ENCODE measurements at regions not wholly inside any gene's neighbourhood (a gene's known extent, or its start where the extent isn't known, plus 50 kb on each side); places are given as distances from the start of the nearest gene placed in this dataset.

DNA sequence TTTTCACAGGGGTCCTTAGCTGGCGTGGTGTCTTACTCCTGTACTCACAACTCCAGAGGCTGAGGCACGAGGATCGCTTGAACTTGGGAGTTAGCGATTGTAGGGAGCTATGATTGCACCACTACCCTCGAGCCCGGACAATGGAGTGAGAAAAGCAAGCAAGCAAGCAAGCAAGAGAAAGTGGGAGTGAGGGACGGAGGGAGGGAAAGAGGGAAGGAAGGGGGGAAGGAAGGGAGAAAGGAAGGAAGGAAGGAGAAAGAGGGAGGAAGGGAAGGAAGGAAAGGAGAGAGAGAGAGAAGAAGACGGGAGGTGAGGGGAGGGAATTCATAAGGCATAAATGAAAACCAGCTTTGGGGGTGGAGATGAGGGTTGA is 120.5 kb downstream of the TRIM27 start:
- no peaks in the 10 kb centered on the region for H3K4me1 ChIP-seq (ENCODE audit: insufficient read depth, low read length, poor library complexity, severe bottlenecking)
- no peak overlapping the region for H3K4me3 ChIP-seq (ENCODE audit: low read length, poor library complexity, severe bottlenecking)
- no peak overlapping the region for H3K4me2 ChIP-seq (ENCODE audit: low read depth, low read length, poor library complexity, severe bottlenecking)
- no peaks in the 10 kb centered on the region for H4K20me1 ChIP-seq (ENCODE audit: insufficient read depth, low read length, poor library complexity, severe bottlenecking)
- no peaks in the 10 kb centered on the region for H3K36me3 ChIP-seq (ENCODE audit: insufficient read depth, low read length)
- no peaks in the 10 kb centered on the region for H3K27me3 ChIP-seq (ENCODE audit: insufficient read depth, low read length, poor library complexity, severe bottlenecking)
- H3K79me2 ChIP-seq (ENCODE audit: insufficient read depth, low read length): no peaks in the 10 kb centered on the region
- H3K9me3 ChIP-seq (ENCODE audit: insufficient read depth, low read depth, low read length): no peaks in the 10 kb centered on the region
- H3F3A ChIP-seq (ENCODE audit: low read depth): no peaks in the 10 kb centered on the region
- TF ChIP-seq EZH2phosphoT487 (IDR thresholded peaks at IDR 0.05; ENCODE audit: borderline replicate concordance): no peak
- TF ChIP-seq, protein P1, sequence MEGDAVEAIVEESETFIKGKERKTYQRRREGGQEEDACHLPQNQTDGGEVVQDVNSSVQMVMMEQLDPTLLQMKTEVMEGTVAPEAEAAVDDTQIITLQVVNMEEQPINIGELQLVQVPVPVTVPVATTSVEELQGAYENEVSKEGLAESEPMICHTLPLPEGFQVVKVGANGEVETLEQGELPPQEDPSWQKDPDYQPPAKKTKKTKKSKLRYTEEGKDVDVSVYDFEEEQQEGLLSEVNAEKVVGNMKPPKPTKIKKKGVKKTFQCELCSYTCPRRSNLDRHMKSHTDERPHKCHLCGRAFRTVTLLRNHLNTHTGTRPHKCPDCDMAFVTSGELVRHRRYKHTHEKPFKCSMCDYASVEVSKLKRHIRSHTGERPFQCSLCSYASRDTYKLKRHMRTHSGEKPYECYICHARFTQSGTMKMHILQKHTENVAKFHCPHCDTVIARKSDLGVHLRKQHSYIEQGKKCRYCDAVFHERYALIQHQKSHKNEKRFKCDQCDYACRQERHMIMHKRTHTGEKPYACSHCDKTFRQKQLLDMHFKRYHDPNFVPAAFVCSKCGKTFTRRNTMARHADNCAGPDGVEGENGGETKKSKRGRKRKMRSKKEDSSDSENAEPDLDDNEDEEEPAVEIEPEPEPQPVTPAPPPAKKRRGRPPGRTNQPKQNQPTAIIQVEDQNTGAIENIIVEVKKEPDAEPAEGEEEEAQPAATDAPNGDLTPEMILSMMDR (conservative IDR thresholded peaks at IDR 0.05; ENCODE audit: low read length): no peak
- H3K9me2 ChIP-seq (replicated peaks; ENCODE audit: low read depth, low read length): no peaks in the 10 kb centered on the region
- H2AFZ ChIP-seq (ENCODE audit: low read length): no peak overlapping the region
- no peak overlapping the region for H3K9ac ChIP-seq (ENCODE audit: low read depth, low read length, poor library complexity, severe bottlenecking)

DNA sequence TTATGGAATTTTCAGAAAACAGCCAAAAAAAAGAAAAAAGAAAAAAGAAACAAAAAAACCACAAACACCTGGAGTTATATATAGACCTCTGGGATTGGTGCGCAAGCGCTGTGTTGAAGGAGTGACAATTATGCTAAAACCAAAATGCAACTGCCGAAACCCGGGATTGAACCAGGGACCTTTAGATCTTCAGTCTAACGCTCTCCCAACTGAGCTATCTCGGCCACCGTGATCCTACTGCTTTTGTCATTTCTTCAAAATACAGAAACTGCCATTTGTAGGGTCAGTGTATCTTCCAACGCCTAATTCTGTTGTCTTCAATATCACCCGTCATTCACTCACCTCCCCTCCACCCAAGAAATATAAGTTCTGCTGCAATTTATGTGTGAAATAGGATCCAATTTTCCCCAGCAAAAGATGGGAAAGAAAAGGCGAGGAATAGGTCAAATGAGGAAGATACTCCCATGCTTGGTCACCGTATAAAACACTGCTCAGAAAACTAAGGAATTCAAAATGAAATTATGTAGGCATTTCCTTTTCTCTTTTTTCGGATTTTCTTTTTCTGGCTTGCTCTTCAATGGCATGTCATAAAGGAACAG is 116.0 kb downstream of the TRIM27 start:
- Histone ChIP-seq H3F3A (ENCODE audit: low read depth) (no peaks in the 10 kb centered on the region), H3K9me2 (replicated peaks; ENCODE audit: low read depth, low read length) (no peaks in the 10 kb centered on the region), H3K4me2 (ENCODE audit: low read depth, low read length, poor library complexity, severe bottlenecking) (no peak overlapping the region), H3K79me2 (ENCODE audit: insufficient read depth, low read length) (no peaks in the 10 kb centered on the region), H3K4me3 (ENCODE audit: low read length, poor library complexity, severe bottlenecking) (no peak overlapping the region), H2AFZ (ENCODE audit: low read length) (no peak overlapping the region), H4K20me1 (ENCODE audit: insufficient read depth, low read length, poor library complexity, severe bottlenecking) (no peaks in the 10 kb centered on the region), H3K36me3 (ENCODE audit: insufficient read depth, low read length) (no peaks in the 10 kb centered on the region), H3K27me3 (ENCODE audit: insufficient read depth, low read length, poor library complexity, severe bottlenecking) (no peaks in the 10 kb centered on the region), H3K4me1 (ENCODE audit: insufficient read depth, low read length, poor library complexity, severe bottlenecking) (no peaks in the 10 kb centered on the region), H3K9me3 (ENCODE audit: insufficient read depth, low read depth, low read length) (no peaks in the 10 kb centered on the region), H3K9ac (ENCODE audit: low read depth, low read length, poor library complexity, severe bottlenecking) (no peak overlapping the region)
- TF ChIP-seq, protein P1 (conservative IDR thresholded peaks at IDR 0.05; ENCODE audit: low read length): no peak
- no peak for TF ChIP-seq EZH2phosphoT487 (IDR thresholded peaks at IDR 0.05; ENCODE audit: borderline replicate concordance)

DNA sequence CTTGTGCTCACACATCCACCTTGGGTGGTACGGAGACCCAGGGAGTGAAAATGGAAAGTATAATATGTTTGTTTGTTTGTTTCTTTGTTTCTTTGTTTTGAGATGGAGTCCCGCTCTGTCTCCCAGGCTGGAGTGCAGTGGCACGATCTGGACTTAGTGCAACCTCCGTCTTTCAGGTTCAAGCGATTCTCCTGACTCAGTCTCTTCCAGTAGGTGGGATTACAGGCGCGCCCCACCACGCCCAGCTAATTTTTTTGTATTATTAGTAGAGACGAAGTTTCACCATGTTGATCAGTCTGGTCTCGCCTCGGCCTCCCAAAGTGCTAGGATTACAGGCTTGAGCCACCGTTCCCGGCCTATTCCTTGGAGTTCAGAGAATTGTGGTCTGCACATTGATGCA is 115.4 kb downstream of the TRIM27 start:
- Histone ChIP-seq H4K20me1 (ENCODE audit: insufficient read depth, low read length, poor library complexity, severe bottlenecking) (no peaks in the 10 kb centered on the region), H3K9me2 (replicated peaks; ENCODE audit: low read depth, low read length) (no peaks in the 10 kb centered on the region), H3K27me3 (ENCODE audit: insufficient read depth, low read length, poor library complexity, severe bottlenecking) (no peaks in the 10 kb centered on the region), H3K4me1 (ENCODE audit: insufficient read depth, low read length, poor library complexity, severe bottlenecking) (no peaks in the 10 kb centered on the region), H3K4me3 (ENCODE audit: low read length, poor library complexity, severe bottlenecking) (no peak overlapping the region), H3K4me2 (ENCODE audit: low read depth, low read length, poor library complexity, severe bottlenecking) (no peak overlapping the region), H3K36me3 (ENCODE audit: insufficient read depth, low read length) (no peaks in the 10 kb centered on the region), H3F3A (ENCODE audit: low read depth) (no peaks in the 10 kb centered on the region), H3K79me2 (ENCODE audit: insufficient read depth, low read length) (no peaks in the 10 kb centered on the region), H3K9me3 (ENCODE audit: insufficient read depth, low read depth, low read length) (no peaks in the 10 kb centered on the region), H3K9ac (ENCODE audit: low read depth, low read length, poor library complexity, severe bottlenecking) (no peak overlapping the region), H2AFZ (ENCODE audit: low read length) (no peak overlapping the region)
- TF ChIP-seq EZH2phosphoT487 (IDR thresholded peaks at IDR 0.05; ENCODE audit: borderline replicate concordance): no peak
- TF ChIP-seq, protein P1 (conservative IDR thresholded peaks at IDR 0.05; ENCODE audit: low read length): no peak
